ENCODE measurements at regions not wholly inside any gene's neighbourhood (a gene's known extent, or its start where the extent isn't known, plus 50 kb on each side); places are given as distances from the start of the nearest gene placed in this dataset.

- no peak for DNase-seq (ENCODE audit: low read depth)
These were observed 97.1 kb upstream of the GRIK2 start for GRCh38 chr6:101296169-101296960.

DNA sequence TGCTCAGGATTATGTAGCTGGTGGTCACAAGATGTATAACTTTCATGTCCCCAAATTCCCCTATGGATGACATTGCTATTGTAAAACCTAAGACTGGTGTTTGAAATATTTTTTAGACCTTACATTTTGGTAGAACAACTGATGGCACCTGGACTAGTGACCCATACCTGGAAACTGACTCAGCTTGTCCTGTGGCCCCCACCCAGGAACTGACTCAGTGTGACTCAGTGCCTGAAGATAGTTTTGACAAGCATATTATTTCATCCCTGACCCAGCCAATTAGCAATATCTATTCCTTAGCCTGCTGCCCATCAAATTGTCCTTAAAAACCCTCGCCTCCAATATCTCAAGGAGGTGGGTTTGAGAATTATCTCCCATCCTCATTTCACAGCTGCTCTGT is 90.9 kb upstream of the GRIK2 start:
- peak; percentile 5 for DNase-seq (ENCODE audit: low read depth)

DNA sequence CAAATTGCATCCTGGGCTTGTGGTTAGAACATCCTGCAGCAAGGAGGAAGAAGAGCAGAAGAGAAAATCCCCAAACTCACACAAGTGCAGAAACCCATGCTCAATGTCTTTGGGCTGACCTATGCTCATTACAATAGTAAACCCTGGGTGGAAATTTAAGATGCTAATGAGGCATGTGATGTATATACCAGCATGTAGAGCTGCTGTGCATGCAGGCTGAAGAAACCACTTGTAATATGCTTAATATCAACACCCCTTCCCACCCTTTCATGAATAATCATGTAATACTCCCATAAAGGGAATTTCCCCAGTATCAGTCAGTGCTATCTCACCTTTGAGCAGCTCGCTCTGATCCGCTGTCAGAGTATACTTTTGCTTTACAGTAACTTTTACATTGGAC is 90.0 kb upstream of the GRIK2 start:
- DNase-seq (ENCODE audit: low read depth), result no peak

DNA sequence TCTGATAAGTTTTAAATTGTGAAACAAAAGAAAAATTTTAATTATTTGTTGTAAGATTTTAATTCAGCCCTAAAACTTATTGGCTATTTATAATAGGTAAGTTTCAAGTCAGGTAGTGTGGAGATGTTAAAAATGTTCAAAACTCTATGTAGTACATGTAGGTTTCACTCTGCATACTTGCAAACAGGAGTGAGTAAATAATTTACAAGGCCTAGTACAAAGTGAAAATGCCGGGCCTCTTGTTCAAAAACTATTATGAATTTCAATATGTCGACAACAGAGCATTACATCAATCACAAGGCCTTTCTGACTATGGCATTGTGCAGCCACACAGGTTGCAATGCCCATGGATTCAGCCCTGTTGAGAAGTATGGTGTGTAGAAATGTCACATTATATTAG is 80.9 kb upstream of the GRIK2 start:
- no peak for DNase-seq (ENCODE audit: low read depth)

DNA sequence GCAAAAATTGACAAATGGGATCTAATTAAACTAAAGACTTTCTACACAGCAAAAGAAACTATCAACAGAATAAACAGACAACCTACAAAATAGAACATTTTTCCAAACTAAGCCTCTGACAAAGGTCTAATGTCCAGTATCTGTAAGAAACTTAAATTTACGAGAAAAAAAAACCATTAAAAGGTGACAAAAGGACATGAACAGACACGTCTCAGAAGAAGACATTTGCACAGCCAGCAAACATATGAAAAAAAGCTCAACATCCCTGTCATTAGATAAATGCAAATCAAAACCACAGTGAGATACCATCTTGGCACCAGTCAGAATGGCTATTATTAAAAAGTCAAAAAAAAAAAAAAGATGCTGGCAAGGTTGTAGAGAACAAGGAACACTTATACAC is 70.6 kb upstream of the GRIK2 start:
- no peak for DNase-seq (ENCODE audit: low read depth)

- no peak for DNase-seq (ENCODE audit: low read depth)
These were observed 67.1 kb upstream of the GRIK2 start for GRCh38 chr6:101326411-101326810.

- DNase-seq (ENCODE audit: low read depth), result no peak
These were observed 51.6 kb upstream of the GRIK2 start for GRCh38 chr6:101341926-101342325.

Data from ELR (cell line).